ENCODE measurements at regions not wholly inside any gene's neighbourhood (a gene's known extent, or its start where the extent isn't known, plus 50 kb on each side); places are given as distances from the start of the nearest gene placed in this dataset.

GRCh38 chr1:88490676-88491075 is 193.4 kb upstream of the PKN2 start:
- no peak overlapping the region for H3K4me2 ChIP-seq (ENCODE audit: low read depth, low read length)
- no peaks in the 10 kb centered on the region for H3K4me1 ChIP-seq (ENCODE audit: low read length)
- no peak overlapping the region for H3K4me3 ChIP-seq (ENCODE audit: low read length)
- no peak overlapping the region for H3K9ac ChIP-seq (ENCODE audit: low read length)
- no peaks in the 10 kb centered on the region for H3K79me2 ChIP-seq (ENCODE audit: low read length)
- no peaks in the 10 kb centered on the region for H3K27me3 ChIP-seq (replicated peaks; ENCODE audit: insufficient read depth, low read length)
- TF ChIP-seq EZH2phosphoT487 (IDR thresholded peaks at IDR 0.05; ENCODE audit: low read length): no peak
- no peak for TF ChIP-seq EZH2 (optimal IDR thresholded peaks at IDR 0.05; ENCODE audit: low read depth, low read length)
- TF ChIP-seq CTCF (IDR thresholded peaks at IDR 0.05; ENCODE audit: low read length): no peak
- no peaks in the 10 kb centered on the region for H4K20me1 ChIP-seq (ENCODE audit: insufficient read depth, low read length)
- H2AFZ ChIP-seq (ENCODE audit: low read length): no peak overlapping the region
- H3K27ac ChIP-seq (ENCODE audit: low read length): no peak overlapping the region
- H3K36me3 ChIP-seq (replicated peaks; ENCODE audit: insufficient read depth, low read length): no peaks in the 10 kb centered on the region
- no peak for DNase-seq
- no peaks in the 10 kb centered on the region for H3K9me3 ChIP-seq (replicated peaks; ENCODE audit: insufficient read depth, low read length)
- H3F3A ChIP-seq (ENCODE audit: insufficient read depth, low read length): no peaks in the 10 kb centered on the region
- no peaks in the 10 kb centered on the region for H3K9me2 ChIP-seq (replicated peaks; ENCODE audit: insufficient read depth, low read length)

DNA sequence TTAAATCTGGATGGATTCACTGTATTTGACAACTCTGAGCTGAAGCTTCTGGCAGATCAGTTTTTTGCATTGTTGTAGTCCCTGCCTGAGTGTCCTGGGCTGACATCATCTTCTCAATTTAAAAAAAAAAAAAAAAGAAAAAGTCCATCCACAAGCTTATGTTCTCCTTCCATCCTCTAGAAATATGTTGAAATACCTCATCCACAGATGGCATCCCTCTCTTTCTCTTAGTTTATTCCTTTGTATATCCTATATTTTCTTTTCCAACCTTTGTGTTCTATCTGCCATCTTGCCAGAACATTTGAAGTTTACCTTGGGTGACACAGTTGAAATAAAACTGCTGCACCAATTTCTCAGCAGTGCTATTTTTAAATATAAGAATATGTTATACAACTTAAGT is 184.4 kb upstream of the PKN2 start:
- H3K9ac ChIP-seq (ENCODE audit: low read length): no peak overlapping the region
- DNase-seq: no peak

GRCh38 chr1:88502886-88503285 is 181.2 kb upstream of the PKN2 start:
- H3K9me2 ChIP-seq (replicated peaks; ENCODE audit: insufficient read depth, low read length): no peaks in the 10 kb centered on the region
- no peaks in the 10 kb centered on the region for H3F3A ChIP-seq (ENCODE audit: insufficient read depth, low read length)
- H3K4me2 ChIP-seq (ENCODE audit: low read depth, low read length): no peak overlapping the region
- no peaks in the 10 kb centered on the region for H3K36me3 ChIP-seq (replicated peaks; ENCODE audit: insufficient read depth, low read length)
- H3K4me3 ChIP-seq (ENCODE audit: low read length): no peak overlapping the region
- no peaks in the 10 kb centered on the region for H4K20me1 ChIP-seq (ENCODE audit: insufficient read depth, low read length)
- H3K9ac ChIP-seq (ENCODE audit: low read length): no peak overlapping the region
- H3K27me3 ChIP-seq (replicated peaks; ENCODE audit: insufficient read depth, low read length): no peaks in the 10 kb centered on the region
- TF ChIP-seq EZH2 (optimal IDR thresholded peaks at IDR 0.05; ENCODE audit: low read depth, low read length): no peak
- TF ChIP-seq CTCF (IDR thresholded peaks at IDR 0.05; ENCODE audit: low read length): no peak
- no peak for TF ChIP-seq EZH2phosphoT487 (IDR thresholded peaks at IDR 0.05; ENCODE audit: low read length)
- H3K9me3 ChIP-seq (replicated peaks; ENCODE audit: insufficient read depth, low read length): no peaks in the 10 kb centered on the region
- no peak overlapping the region for H3K27ac ChIP-seq (ENCODE audit: low read length)
- no peaks in the 10 kb centered on the region for H3K4me1 ChIP-seq (ENCODE audit: low read length)
- H2AFZ ChIP-seq (ENCODE audit: low read length): no peak overlapping the region
- DNase-seq: no peak
- no peaks in the 10 kb centered on the region for H3K79me2 ChIP-seq (ENCODE audit: low read length)

More for the DNA sequence above, 184.4 kb upstream of the PKN2 start:
- Histone ChIP-seq H3K36me3 (replicated peaks; ENCODE audit: insufficient read depth, low read length) (no peaks in the 10 kb centered on the region), H3K27ac (ENCODE audit: low read length) (no peak overlapping the region), H3K4me1 (ENCODE audit: low read length) (no peaks in the 10 kb centered on the region), H2AFZ (ENCODE audit: low read length) (no peak overlapping the region), H3K9me2 (replicated peaks; ENCODE audit: insufficient read depth, low read length) (no peaks in the 10 kb centered on the region), H3K27me3 (replicated peaks; ENCODE audit: insufficient read depth, low read length) (no peaks in the 10 kb centered on the region), H3K4me2 (ENCODE audit: low read depth, low read length) (no peak overlapping the region), H3K9me3 (replicated peaks; ENCODE audit: insufficient read depth, low read length) (no peaks in the 10 kb centered on the region), H3K79me2 (ENCODE audit: low read length) (no peaks in the 10 kb centered on the region), H4K20me1 (ENCODE audit: insufficient read depth, low read length) (no peaks in the 10 kb centered on the region), H3F3A (ENCODE audit: insufficient read depth, low read length) (no peaks in the 10 kb centered on the region), H3K4me3 (ENCODE audit: low read length) (no peak overlapping the region)
- TF ChIP-seq EZH2 (optimal IDR thresholded peaks at IDR 0.05; ENCODE audit: low read depth, low read length): no peak
- no peak for TF ChIP-seq CTCF (IDR thresholded peaks at IDR 0.05; ENCODE audit: low read length)
